IPS DF 6.9 (cell line): ENCODE measurements at regions not wholly inside any gene's neighbourhood (a gene's known extent, or its start where the extent isn't known, plus 50 kb on each side); places are given as distances from the start of the nearest gene placed in this dataset.

Source experiments
- DNase-seq: peaks from one replicate; pipeline ENCODE4 v3.0.0-alpha.2; 2013; ENCODE audit warnings: low read depth, low spot score
- H3K27ac ChIP-seq: one replicate; pipeline ENCODE4 v1.5.1; 2013; ENCODE audit warnings: low read length, control low read depth
- H3K27me3 ChIP-seq: 2 replicates; pipeline ENCODE4 v1.6.1; 2013; ENCODE audit warnings: mild to moderate bottlenecking, low read length; ENCODE audit not compliant: control insufficient read depth, insufficient read depth
- H3K36me3 ChIP-seq: 2 replicates; pipeline ENCODE4 v1.6.1; 2013; ENCODE audit warnings: low read length; ENCODE audit not compliant: control insufficient read depth, insufficient read depth
- H3K4me1 ChIP-seq: 2 replicates; pipeline ENCODE4 v1.6.1; 2013; ENCODE audit warnings: low read length; ENCODE audit not compliant: control insufficient read depth, insufficient read depth
- H3K4me3 ChIP-seq: 2 replicates; pipeline ENCODE4 v1.5.1; 2013; ENCODE audit warnings: mild to moderate bottlenecking, low read length
- H3K9me3 ChIP-seq: 2 replicates; pipeline ENCODE4 v1.6.1; 2013; ENCODE audit warnings: low read length, inconsistent platforms; ENCODE audit not compliant: control insufficient read depth, insufficient read depth
- WGBS: extraction: QIAGEN DNeasy Blood & Tissue Kit; methylation state at CpG from one replicate; pipeline ENCODE4 v1.1.7; 2013; ENCODE audit warnings: mixed read lengths, missing lambda C conversion rate; ENCODE audit not compliant: insufficient read length, insufficient coverage; 5-methylcytosine and 5-hydroxymethylcytosine counted together

GRCh38 chr17:55668312-55668920 lies 54.2 kb downstream of the TMEM100 start:
- no peaks in the 10 kb centered on the region for H3K9me3 ChIP-seq
- no CpG with 5 or more reads among the region's 3 CpGs for WGBS
- no peaks in the 10 kb centered on the region for H3K4me1 ChIP-seq
- H3K36me3 ChIP-seq, result no peaks in the 10 kb centered on the region
- no peak for DNase-seq
- no peak overlapping the region for H3K4me3 ChIP-seq
- no peak overlapping the region for H3K27ac ChIP-seq
- H3K27me3 ChIP-seq, result no peaks in the 10 kb centered on the region

- H3K27me3 ChIP-seq, result no peaks in the 10 kb centered on the region
- no CpG with 5 or more reads among the region's 2 CpGs for WGBS
These were observed 55.9 kb downstream of the TMEM100 start for GRCh38 chr17:55666806-55667205.

DNA sequence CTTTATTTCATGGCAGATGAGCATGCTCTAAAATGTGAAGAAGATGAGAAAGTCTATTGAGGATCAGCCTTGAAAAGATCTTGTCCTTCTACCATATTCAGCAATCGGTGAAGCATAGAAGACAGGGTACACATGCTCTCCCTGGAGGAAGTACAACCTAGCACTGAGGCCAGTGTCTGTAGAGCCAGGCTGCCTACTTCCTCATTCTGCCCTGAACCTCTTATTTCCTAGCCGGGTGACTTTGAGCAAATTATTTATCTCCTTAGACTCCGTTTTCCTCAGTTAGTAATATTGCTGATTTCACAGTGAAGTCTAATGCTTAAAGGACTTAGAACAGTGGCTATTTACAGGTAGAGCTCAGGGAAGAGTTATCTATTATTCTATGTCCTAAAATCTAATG lies 58.4 kb downstream of the TMEM100 start:
- no peak for DNase-seq
- H3K27ac ChIP-seq, result no peak overlapping the region
- no CpG with 5 or more reads among the region's 3 CpGs for WGBS

More at GRCh38 chr17:55666806-55667205, 55.9 kb downstream of the TMEM100 start:
- DNase-seq, result no peak
- Histone ChIP-seq H3K4me1 (no peaks in the 10 kb centered on the region), H3K27ac (no peak overlapping the region), H3K4me3 (no peak overlapping the region), H3K36me3 (no peaks in the 10 kb centered on the region), H3K9me3 (no peaks in the 10 kb centered on the region)

DNA sequence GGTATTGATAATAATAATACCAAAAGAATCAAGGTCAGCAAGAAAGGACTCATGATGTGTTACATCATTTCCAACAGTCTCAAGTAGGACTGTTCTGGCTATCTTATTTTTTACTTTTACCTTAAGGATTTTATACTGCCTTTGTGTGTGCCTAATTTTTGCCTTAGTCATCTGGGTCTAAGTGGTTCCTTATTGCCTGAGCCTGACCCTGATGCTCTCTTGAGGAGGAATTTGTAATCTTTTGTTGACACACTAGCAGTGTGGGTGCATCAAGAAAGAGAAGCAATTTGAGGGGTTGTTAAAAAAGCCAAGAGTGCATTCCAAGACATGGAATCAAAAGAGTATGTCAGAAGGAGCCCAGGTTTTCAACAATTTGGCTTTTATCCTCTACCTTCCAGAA lies 59.3 kb downstream of the TMEM100 start:
- Histone ChIP-seq H3K9me3 (no peaks in the 10 kb centered on the region), H3K4me1 (no peaks in the 10 kb centered on the region), H3K27ac (no peak overlapping the region), H3K36me3 (no peaks in the 10 kb centered on the region), H3K27me3 (no peaks in the 10 kb centered on the region), H3K4me3 (no peak overlapping the region)
- no peak for DNase-seq

More for the DNA sequence above, 58.4 kb downstream of the TMEM100 start:
- Histone ChIP-seq H3K4me1 (no peaks in the 10 kb centered on the region), H3K27me3 (no peaks in the 10 kb centered on the region), H3K4me3 (no peak overlapping the region), H3K36me3 (no peaks in the 10 kb centered on the region), H3K9me3 (no peaks in the 10 kb centered on the region)

GRCh38 chr17:55661963-55662834 lies 60.5 kb downstream of the TMEM100 start:
- Histone ChIP-seq H3K36me3 (no peaks in the 10 kb centered on the region), H3K4me1 (no peaks in the 10 kb centered on the region), H3K4me3 (no peak overlapping the region), H3K9me3 (no peaks in the 10 kb centered on the region), H3K27ac (no peak overlapping the region), H3K27me3 (no peaks in the 10 kb centered on the region)
- no peak for DNase-seq
- no CpG with 5 or more reads among the region's 10 CpGs for WGBS

GRCh38 chr17:55661256-55661758 lies 61.4 kb downstream of the TMEM100 start:
- Histone ChIP-seq H3K4me1 (no peaks in the 10 kb centered on the region), H3K27ac (no peak overlapping the region), H3K36me3 (no peaks in the 10 kb centered on the region), H3K4me3 (no peak overlapping the region), H3K9me3 (no peaks in the 10 kb centered on the region), H3K27me3 (no peaks in the 10 kb centered on the region)
- no CpG with 5 or more reads among the region's 2 CpGs for WGBS
- no peak for DNase-seq

GRCh38 chr17:55660178-55660886 lies 62.3 kb downstream of the TMEM100 start:
- WGBS, result no CpG with 5 or more reads among the region's 2 CpGs
- no peak overlapping the region for H3K4me3 ChIP-seq
- no peaks in the 10 kb centered on the region for H3K9me3 ChIP-seq
- no peak for DNase-seq
- H3K36me3 ChIP-seq, result no peaks in the 10 kb centered on the region
- H3K4me1 ChIP-seq, result no peaks in the 10 kb centered on the region
- H3K27ac ChIP-seq, result no peak overlapping the region
- no peaks in the 10 kb centered on the region for H3K27me3 ChIP-seq

DNA sequence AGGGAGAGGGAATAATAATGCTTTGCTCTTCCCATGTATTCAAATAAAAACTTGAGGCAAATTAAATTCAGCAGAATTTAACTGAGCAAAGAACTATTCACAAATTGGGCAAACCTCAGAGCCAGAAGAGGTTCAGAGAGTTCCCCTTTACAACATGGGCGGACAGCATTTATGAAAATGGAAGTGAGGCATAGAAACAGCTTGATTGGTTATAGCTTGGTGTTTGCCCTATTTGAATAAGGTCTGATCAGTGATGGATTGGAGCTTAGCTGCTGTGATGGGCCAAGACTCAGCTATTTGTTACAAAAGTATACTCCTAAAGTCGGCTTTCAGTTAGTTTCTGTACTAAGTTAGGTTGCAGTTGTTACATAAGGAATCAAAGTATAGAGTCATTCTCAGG lies 63.0 kb downstream of the TMEM100 start:
- no CpG with 5 or more reads among the region's 2 CpGs for WGBS
- DNase-seq, result no peak
- H3K27ac ChIP-seq, result no peak overlapping the region
- H3K27me3 ChIP-seq, result no peaks in the 10 kb centered on the region
- no peaks in the 10 kb centered on the region for H3K9me3 ChIP-seq
- no peaks in the 10 kb centered on the region for H3K36me3 ChIP-seq
- H3K4me1 ChIP-seq, result no peaks in the 10 kb centered on the region
- no peak overlapping the region for H3K4me3 ChIP-seq

- no peak overlapping the region for H3K4me3 ChIP-seq
- no peaks in the 10 kb centered on the region for H3K4me1 ChIP-seq
- no peak overlapping the region for H3K27ac ChIP-seq
- no peaks in the 10 kb centered on the region for H3K9me3 ChIP-seq
- H3K27me3 ChIP-seq, result no peaks in the 10 kb centered on the region
- H3K36me3 ChIP-seq, result no peaks in the 10 kb centered on the region
- no peak for DNase-seq
These were observed 66.9 kb downstream of the TMEM100 start for GRCh38 chr17:55655777-55656176.

DNA sequence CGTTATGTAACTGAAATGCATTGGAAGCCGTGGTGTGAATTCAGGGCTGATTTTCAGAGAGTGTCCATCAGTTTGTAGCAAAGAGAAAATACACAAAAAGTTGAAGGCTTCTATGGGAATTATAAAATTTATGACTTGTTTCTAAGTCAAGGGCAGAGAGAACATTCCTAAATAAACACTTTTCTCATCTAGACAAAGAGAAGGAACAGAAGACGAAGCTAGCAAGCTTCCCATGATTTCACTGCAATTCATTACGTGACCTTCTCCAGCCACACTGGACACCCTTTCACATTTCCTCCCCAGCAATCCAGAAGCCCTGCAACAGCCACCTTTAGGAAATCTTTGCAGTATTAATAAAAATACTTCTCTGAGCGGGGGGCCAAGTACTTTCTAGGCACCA lies 67.8 kb downstream of the TMEM100 start:
- Histone ChIP-seq H3K9me3 (no peaks in the 10 kb centered on the region), H3K4me1 (no peaks in the 10 kb centered on the region), H3K27ac (no peak overlapping the region), H3K27me3 (no peaks in the 10 kb centered on the region), H3K4me3 (no peak overlapping the region), H3K36me3 (no peaks in the 10 kb centered on the region)
- no peak for DNase-seq
- no CpG with 5 or more reads among the region's 5 CpGs for WGBS
